H1 (cell line): ENCODE measurements at regions not wholly inside any gene's neighbourhood (a gene's known extent, or its start where the extent isn't known, plus 50 kb on each side); places are given as distances from the start of the nearest gene placed in this dataset.

Source experiments
- CTCF ChIA-PET: fragments of 300-600 bp; sonication (Branson Sonifier 250); formaldehyde crosslinking; loops from one replicate; lab custom pipeline; 2021; ENCODE audit not compliant: partially characterized antibody; lab: Charles Lee
- POLR2A ChIA-PET: fragments of 300-600 bp; sonication (Branson Sonifier 250); formaldehyde crosslinking; loops from one replicate; lab custom pipeline; 2021; ENCODE audit warnings: inconsistent platforms; ENCODE audit not compliant: partially characterized antibody; lab: Charles Lee
- DNase-seq, 2 experiments: peaks; one replicate each; pipeline versions ENCODE4 v3.0.0 to v3.0.0-alpha.2; 2010 to 2022; ENCODE audit warnings: low spot score in 2 of 2, low read depth in 1 of 2, mixed read lengths in 1 of 2
- FAIRE-seq: peaks from 2 replicates; lab custom pipeline; 2011; peaks lifted over from hg19 to GRCh38; lab: Jason Lieb, UNC
- H2AFZ ChIP-seq: 2 replicates; pipeline ENCODE4 v1.8.1; 2012; ENCODE audit warnings: low read length, inconsistent platforms
- H2AK5ac ChIP-seq: 2 replicates; pipeline ENCODE4 v1.6.1; 2013; ENCODE audit warnings: low read depth, low read length
- H2BK120ac ChIP-seq: replicated peaks from 2 replicates; pipeline ENCODE3; 2013; ENCODE audit warnings: low read depth, low read length, inconsistent platforms
- H2BK12ac ChIP-seq: 2 replicates; pipeline ENCODE4 v1.6.1; 2013; ENCODE audit warnings: low read depth, low read length
- H2BK15ac ChIP-seq: 2 replicates; pipeline ENCODE4 v1.6.1; 2013; ENCODE audit warnings: low read length
- H2BK20ac ChIP-seq: 2 replicates; pipeline ENCODE4 v1.6.1; 2013; ENCODE audit warnings: low read length
- H2BK5ac ChIP-seq: 2 replicates; pipeline ENCODE4 v1.6.1; 2013; ENCODE audit warnings: low read depth, low read length
- H3K14ac ChIP-seq: 2 replicates; pipeline ENCODE4 v1.6.1; 2013; ENCODE audit warnings: inconsistent platforms; ENCODE audit not compliant: insufficient read length
- H3K18ac ChIP-seq: 2 replicates; pipeline ENCODE4 v1.6.1; 2013; ENCODE audit warnings: low read length; ENCODE audit errors: extremely low read depth
- H3K23ac ChIP-seq: 2 replicates; pipeline ENCODE4 v1.6.1; 2013; ENCODE audit warnings: inconsistent platforms; ENCODE audit not compliant: insufficient read length
- H3K23me2 ChIP-seq: 2 replicates; pipeline ENCODE4 v1.6.1; 2013; ENCODE audit warnings: low read depth, low read length
- H3K27ac ChIP-seq: 2 replicates; pipeline ENCODE4 v1.6.1; 2011; ENCODE audit warnings: low read depth, low read length, inconsistent platforms
- H3K27me3 ChIP-seq, 4 experiments: replicated peaks in 1 of 4; 1 replicate in 1 of 4; 2 replicates in 3 of 4; pipeline versions ENCODE4 v1.6.1 to v1.8.1; 2011 to 2013; ENCODE audit warnings: low read length in 3 of 4, mild to moderate bottlenecking in 3 of 4, inconsistent platforms in 2 of 4, mixed read lengths in 2 of 4, moderate library complexity in 1 of 4; ENCODE audit not compliant: control insufficient read depth in 3 of 4, insufficient read depth in 3 of 4; ENCODE audit errors: extremely low read depth in 1 of 4
- H3K36me3 ChIP-seq, 4 experiments: 2 replicates each; pipeline versions ENCODE4 v1.6.1 to v1.8.1; 2011 to 2013; ENCODE audit warnings: mild to moderate bottlenecking in 4 of 4, low read length in 3 of 4, moderate library complexity in 2 of 4, control low read depth in 1 of 4, inconsistent platforms in 1 of 4; ENCODE audit not compliant: insufficient read depth in 4 of 4, control insufficient read depth in 2 of 4
- H3K4ac ChIP-seq: replicated peaks from 2 replicates; pipeline ENCODE3; 2013; ENCODE audit warnings: low read length, low read depth, mixed read lengths, inconsistent platforms; ENCODE audit not compliant: insufficient read length
- H3K4me1 ChIP-seq, 4 experiments: replicated peaks in 1 of 4; 1 replicate in 1 of 4; 2 replicates in 3 of 4; pipeline versions ENCODE4 v1.6.1 to v1.8.1; 2011 to 2013; ENCODE audit warnings: low read length in 3 of 4, inconsistent platforms in 2 of 4, mixed read lengths in 1 of 4; ENCODE audit not compliant: insufficient read depth in 4 of 4, control insufficient read depth in 3 of 4
- H3K4me2 ChIP-seq, 2 experiments: 2 replicates each; pipeline versions ENCODE4 v1.6.1 to v1.8.1; 2011 to 2013; ENCODE audit warnings: low read depth in 2 of 2, low read length in 2 of 2, control low read depth in 1 of 2, inconsistent platforms in 1 of 2, mild to moderate bottlenecking in 1 of 2; ENCODE audit not compliant: insufficient read depth in 1 of 2
- H3K4me3 ChIP-seq, 4 experiments: fragments of 200-600, 300-600 bp in 1 of 4; sonication (generic), shearing (Covaris generic), sonication (Bioruptor Twin) in 1 of 4; 2 replicates each; pipeline versions ENCODE4 v1.5.1 to v1.8.1; 2011 to 2016; ENCODE audit warnings: low read length in 4 of 4, low read depth in 3 of 4, control low read depth in 2 of 4, inconsistent platforms in 2 of 4, mild to moderate bottlenecking in 2 of 4, mixed read lengths in 1 of 4, moderate library complexity in 1 of 4; ENCODE audit not compliant: insufficient read depth in 2 of 4; ENCODE audit errors: extremely low read depth in 1 of 4
- H3K56ac ChIP-seq: replicated peaks from 2 replicates; pipeline ENCODE3; 2013; ENCODE audit warnings: low read depth, mild to moderate bottlenecking, mixed read lengths, low read length, inconsistent platforms; ENCODE audit not compliant: insufficient read length
- H3K79me1 ChIP-seq: 2 replicates; pipeline ENCODE4 v1.6.1; 2013; ENCODE audit warnings: low read depth, low read length, control low read depth
- H3K79me2 ChIP-seq, 2 experiments: 2 replicates each; pipeline versions ENCODE4 v1.6.1 to v1.8.1; 2012 to 2013; ENCODE audit warnings: low read length in 2 of 2, mild to moderate bottlenecking in 2 of 2, inconsistent platforms in 1 of 2; ENCODE audit not compliant: insufficient read depth in 2 of 2, control insufficient read depth in 1 of 2
- H3K9ac ChIP-seq, 4 experiments: replicated peaks in 1 of 4; 1 replicate in 1 of 4; 2 replicates in 3 of 4; pipeline versions ENCODE4 v1.6.1 to v1.8.1; 2011 to 2013; ENCODE audit warnings: low read depth in 3 of 4, low read length in 3 of 4, control low read depth in 2 of 4, mild to moderate bottlenecking in 2 of 4, moderate library complexity in 2 of 4, inconsistent platforms in 1 of 4; ENCODE audit errors: extremely low read depth in 1 of 4
- H3K9me3 ChIP-seq, 2 experiments: 2 replicates each; pipeline versions ENCODE4 v1.6.1 to v1.8.1; 2012 to 2013; ENCODE audit warnings: mild to moderate bottlenecking in 2 of 2, moderate library complexity in 2 of 2, control low read depth in 1 of 2, inconsistent platforms in 1 of 2, low read depth in 1 of 2, low read length in 1 of 2, mixed read lengths in 1 of 2; ENCODE audit not compliant: insufficient read depth in 2 of 2
- H4K20me1 ChIP-seq, 2 experiments: replicated peaks in 1 of 2; 2 replicates each; pipeline versions ENCODE3 to v1.8.1; 2011 to 2013; ENCODE audit warnings: inconsistent platforms in 2 of 2, low read length in 2 of 2, mild to moderate bottlenecking in 1 of 2; ENCODE audit not compliant: insufficient read depth in 2 of 2, control insufficient read depth in 1 of 2
- H4K5ac ChIP-seq: 2 replicates; pipeline ENCODE4 v1.6.1; 2013; ENCODE audit warnings: low read length, low read depth, mixed read lengths, inconsistent platforms; ENCODE audit not compliant: insufficient read length
- H4K8ac ChIP-seq: 2 replicates; pipeline ENCODE4 v1.8.0; 2013; ENCODE audit warnings: mild to moderate bottlenecking, moderate library complexity, low read length, inconsistent platforms; ENCODE audit not compliant: insufficient read depth; ENCODE audit errors: extremely low read depth
- H4K91ac ChIP-seq: replicated peaks from 2 replicates; pipeline ENCODE3; 2013; ENCODE audit warnings: low read length, mixed read lengths, inconsistent platforms; ENCODE audit not compliant: insufficient read length
- BACH1 ChIP-seq: IDR thresholded peaks from 2 replicates; pipeline ENCODE4 v1.6.1; 2012; ENCODE audit warnings: low read length, improper control_type of control experiment
- HDAC2 ChIP-seq, 2 experiments: fragments of 300-600 bp in 1 of 2; sonication (generic) in 1 of 2; IDR thresholded peaks; 2 replicates each; pipeline ENCODE4 v1.6.1; 2011 to 2012; ENCODE audit warnings: low read depth in 2 of 2, low read length in 2 of 2, mild to moderate bottlenecking in 2 of 2, moderate library complexity in 2 of 2, borderline replicate concordance in 1 of 2, inconsistent platforms in 1 of 2
- POLR2AphosphoS5 ChIP-seq: IDR thresholded peaks from 2 replicates; pipeline ENCODE4 v1.6.1; 2011; ENCODE audit warnings: low read depth, low read length
- POU5F1 ChIP-seq: IDR thresholded peaks from 2 replicates; pipeline ENCODE4 v1.6.1; 2011; ENCODE audit warnings: low read depth, mild to moderate bottlenecking, low read length, moderate library complexity
- TAF1 ChIP-seq: IDR thresholded peaks from 2 replicates; pipeline ENCODE4 v1.6.1; 2011; ENCODE audit warnings: mild to moderate bottlenecking, low read depth, low read length
- WGBS, 2 experiments: shearing (Covaris generic) in 1 of 2; methylation state at CpG; one replicate each; pipeline versions ENCODE4 v1.1.6 to v1.1.7; 2013 to 2015; ENCODE audit warnings: low lambda C conversion rate in 2 of 2, mixed read lengths in 2 of 2, inconsistent platforms in 1 of 2, low coverage in 1 of 2, missing lambda C conversion rate in 1 of 2; ENCODE audit not compliant: insufficient replicate concordance in 2 of 2, insufficient coverage in 1 of 2, insufficient read length in 1 of 2; ENCODE audit errors: extremely low coverage in 1 of 2, missing lambda C conversion rate in 1 of 2; 5-methylcytosine and 5-hydroxymethylcytosine counted together

DNA sequence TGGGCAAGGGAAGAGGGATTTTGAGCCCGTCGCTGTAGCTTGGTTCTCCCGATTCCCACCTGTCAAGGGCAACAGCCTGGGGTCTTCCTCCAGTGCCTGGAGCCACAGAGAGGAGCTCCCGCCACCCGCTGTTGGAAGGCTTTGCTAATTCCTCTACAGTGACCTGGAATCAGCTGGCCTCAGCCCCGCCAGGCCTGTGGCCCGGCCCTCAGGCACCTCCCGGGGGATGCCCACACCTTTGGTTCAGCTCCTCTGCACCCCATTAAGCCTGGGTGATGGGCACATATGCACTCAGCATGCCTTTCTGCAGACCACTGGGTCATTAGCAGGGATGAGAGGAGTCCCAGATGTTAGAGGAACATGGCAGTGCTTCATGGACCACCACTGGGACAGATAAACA is 121.4 kb upstream of the MKI67 start:
- Histone ChIP-seq H3K56ac (no peak overlapping the region), H3K18ac (no peak overlapping the region), H2BK12ac (no peak overlapping the region), H2BK120ac (no peak overlapping the region), H2AFZ (no peak overlapping the region), H2BK15ac (no peak overlapping the region), H4K5ac (no peak overlapping the region), H3K27me3 (no peaks in the 10 kb centered on the region), H4K20me1 (no peaks in the 10 kb centered on the region), H3K79me1 (no peaks in the 10 kb centered on the region), H3K4ac (no peak overlapping the region), H3K9me3 (no peaks in the 10 kb centered on the region), H4K8ac (no peak overlapping the region), H3K14ac (no peak overlapping the region), H2BK5ac (no peak overlapping the region), H3K27ac (no peak overlapping the region), H3K4me3 (no peak overlapping the region), H2BK20ac (no peak overlapping the region), H3K4me2 (no peak overlapping the region), H3K9ac (no peak overlapping the region), H4K91ac (no peak overlapping the region), H3K23me2 (no peaks in the 10 kb centered on the region), H2AK5ac (no peak overlapping the region), H3K79me2 (no peaks in the 10 kb centered on the region), H3K4me1 (no peaks in the 10 kb centered on the region), H3K23ac (no peak overlapping the region), H3K36me3 (no peaks in the 10 kb centered on the region)
- 88% methylated on average over 6 of the region's 8 CpGs; no CpG with 5 or more reads in 1 of the 2 experiments for WGBS, 2 experiments
- CTCF ChIA-PET = interaction anchor here (0.9 to 2.3 kb wide), 2 partner anchors 13 to 17 kb away, joined by 3 to 10 read pairs; no protein-coding TSS in a partner anchor
- TF ChIP-seq POLR2AphosphoS5 = no peak
- no peak for TF ChIP-seq POU5F1
- no peak for TF ChIP-seq HDAC2 (IDR thresholded peaks at IDR 0.05; ENCODE audit: borderline replicate concordance in 1 of 2, low read depth in 2 of 2, low read length in 2 of 2)
- no peak for TF ChIP-seq BACH1
- TF ChIP-seq TAF1 = no peak
- POLR2A ChIA-PET = no interaction called here
- DNase-seq = no peak
- no peak for FAIRE-seq
